ENCODE measurements at regions not wholly inside any gene's neighbourhood (a gene's known extent, or its start where the extent isn't known, plus 50 kb on each side); places are given as distances from the start of the nearest gene placed in this dataset.

GRCh38 chr14:30330033-30330432, 228.9 kb upstream of the G2E3 start:
- Histone ChIP-seq H3K36me3 (ENCODE audit: insufficient read depth, low read length) (no peaks in the 10 kb centered on the region), H3K4me1 (ENCODE audit: insufficient read depth, low read length) (no peaks in the 10 kb centered on the region), H3K9ac (ENCODE audit: low read depth, low read length) (no peak overlapping the region), H3K9me3 (ENCODE audit: control insufficient read depth, insufficient read depth, low read length) (no peaks in the 10 kb centered on the region)

- Histone ChIP-seq H3K4me1 (ENCODE audit: insufficient read depth, low read length) (no peaks in the 10 kb centered on the region), H3K9ac (ENCODE audit: low read depth, low read length) (no peak overlapping the region), H3K36me3 (ENCODE audit: insufficient read depth, low read length) (no peaks in the 10 kb centered on the region), H3K9me3 (ENCODE audit: control insufficient read depth, insufficient read depth, low read length) (no peaks in the 10 kb centered on the region)
Measured at GRCh38 chr14:30330445-30330844, 228.5 kb upstream of the G2E3 start.

GRCh38 chr14:30331030-30331429, 227.9 kb upstream of the G2E3 start:
- H3K9me3 ChIP-seq (ENCODE audit: control insufficient read depth, insufficient read depth, low read length): no peaks in the 10 kb centered on the region
- no peaks in the 10 kb centered on the region for H3K4me1 ChIP-seq (ENCODE audit: insufficient read depth, low read length)
- no peak overlapping the region for H3K9ac ChIP-seq (ENCODE audit: low read depth, low read length)

DNA sequence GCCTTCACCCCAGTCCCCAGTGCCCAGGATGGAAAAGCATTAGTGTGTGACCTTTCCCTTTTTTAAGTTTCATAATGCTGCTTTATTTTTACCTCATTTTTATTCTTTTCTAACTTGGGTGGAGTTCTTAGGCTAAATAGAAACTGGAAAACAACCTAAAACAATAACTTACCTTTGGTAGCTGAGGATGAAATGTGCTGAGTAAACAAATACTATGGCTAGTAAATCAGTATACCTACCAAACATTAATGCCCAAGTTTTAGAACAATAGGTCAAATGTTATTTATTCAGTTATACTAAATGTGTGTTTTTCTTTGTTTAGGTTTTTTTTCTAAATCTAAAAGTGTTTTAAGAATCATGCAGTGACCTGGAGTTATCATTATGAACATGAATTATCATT, 226.6 kb upstream of the G2E3 start:
- Histone ChIP-seq H3K9me3 (ENCODE audit: control insufficient read depth, insufficient read depth, low read length) (no peaks in the 10 kb centered on the region), H3K4me1 (ENCODE audit: insufficient read depth, low read length) (no peaks in the 10 kb centered on the region), H3K36me3 (ENCODE audit: insufficient read depth, low read length) (no peaks in the 10 kb centered on the region), H3K9ac (ENCODE audit: low read depth, low read length) (no peak overlapping the region)

More at GRCh38 chr14:30331030-30331429, 227.9 kb upstream of the G2E3 start:
- H3K36me3 ChIP-seq (ENCODE audit: insufficient read depth, low read length): no peaks in the 10 kb centered on the region

GRCh38 chr14:30333934-30334333, 225.0 kb upstream of the G2E3 start:
- Histone ChIP-seq H3K9ac (ENCODE audit: low read depth, low read length) (no peak overlapping the region), H3K4me1 (ENCODE audit: insufficient read depth, low read length) (no peaks in the 10 kb centered on the region), H3K36me3 (ENCODE audit: insufficient read depth, low read length) (no peaks in the 10 kb centered on the region), H3K9me3 (ENCODE audit: control insufficient read depth, insufficient read depth, low read length) (no peaks in the 10 kb centered on the region)

DNA sequence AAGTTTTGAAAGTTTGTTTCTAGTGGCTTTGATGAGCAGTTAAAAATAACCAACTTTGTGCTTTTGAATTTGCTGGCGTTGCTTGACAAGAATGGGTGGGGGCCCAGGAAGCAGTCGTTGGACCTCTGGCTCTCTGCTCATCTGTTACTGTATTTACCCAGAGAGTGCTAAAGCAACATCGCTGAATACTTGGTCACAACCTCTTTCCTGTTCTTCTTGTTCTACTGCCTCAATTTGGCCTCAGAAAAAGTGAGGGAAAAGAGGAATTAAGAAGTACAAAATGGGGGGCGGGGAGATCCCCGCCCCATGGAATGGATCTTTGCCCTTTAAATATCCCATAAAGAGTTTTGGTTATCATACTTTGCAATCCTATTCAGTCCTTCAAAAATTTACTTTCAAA, 221.5 kb upstream of the G2E3 start:
- Histone ChIP-seq H3K9me3 (ENCODE audit: control insufficient read depth, insufficient read depth, low read length) (no peaks in the 10 kb centered on the region), H3K9ac (ENCODE audit: low read depth, low read length) (no peak overlapping the region), H3K36me3 (ENCODE audit: insufficient read depth, low read length) (no peaks in the 10 kb centered on the region), H3K4me1 (ENCODE audit: insufficient read depth, low read length) (no peaks in the 10 kb centered on the region)

- Histone ChIP-seq H3K4me1 (ENCODE audit: insufficient read depth, low read length) (no peaks in the 10 kb centered on the region), H3K9me3 (ENCODE audit: control insufficient read depth, insufficient read depth, low read length) (no peaks in the 10 kb centered on the region), H3K36me3 (ENCODE audit: insufficient read depth, low read length) (no peaks in the 10 kb centered on the region), H3K9ac (ENCODE audit: low read depth, low read length) (no peak overlapping the region)
Measured at GRCh38 chr14:30339311-30339901, 219.6 kb upstream of the G2E3 start.

GRCh38 chr14:30340495-30340894, 218.5 kb upstream of the G2E3 start:
- Histone ChIP-seq H3K9me3 (ENCODE audit: control insufficient read depth, insufficient read depth, low read length) (no peaks in the 10 kb centered on the region), H3K9ac (ENCODE audit: low read depth, low read length) (no peak overlapping the region), H3K4me1 (ENCODE audit: insufficient read depth, low read length) (no peaks in the 10 kb centered on the region), H3K36me3 (ENCODE audit: insufficient read depth, low read length) (no peaks in the 10 kb centered on the region)

DNA sequence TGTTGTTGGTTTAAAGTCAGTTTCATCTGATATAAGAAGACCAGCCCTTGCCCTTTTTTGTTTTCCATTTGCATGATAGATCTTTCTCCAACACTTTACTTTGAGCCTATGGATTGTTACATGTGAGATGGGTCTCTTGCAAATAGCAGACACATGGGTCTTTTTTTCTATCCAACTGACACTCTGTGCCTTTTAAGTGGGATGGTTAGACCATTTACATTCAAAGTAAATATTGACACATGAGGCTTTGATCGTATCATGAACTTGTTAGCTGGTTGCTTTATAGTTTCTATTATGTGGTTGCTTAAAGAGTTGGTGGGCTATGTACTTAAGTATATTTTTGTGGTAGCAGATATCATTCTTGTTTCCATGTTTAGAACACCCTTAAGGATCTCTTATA, 213.4 kb upstream of the G2E3 start:
- Histone ChIP-seq H3K36me3 (ENCODE audit: insufficient read depth, low read length) (no peaks in the 10 kb centered on the region), H3K4me1 (ENCODE audit: insufficient read depth, low read length) (peaks cover 2% of the 10 kb centered on the region; the same call in 1 of the 2 replicates), H3K9me3 (ENCODE audit: control insufficient read depth, insufficient read depth, low read length) (no peaks in the 10 kb centered on the region), H3K9ac (ENCODE audit: low read depth, low read length) (no peak overlapping the region)

- Histone ChIP-seq H3K36me3 (ENCODE audit: insufficient read depth, low read length) (no peaks in the 10 kb centered on the region), H3K9ac (ENCODE audit: low read depth, low read length) (no peak overlapping the region), H3K4me1 (ENCODE audit: insufficient read depth, low read length) (peaks cover 4% of the 10 kb centered on the region; the same call in 1 of the 2 replicates), H3K9me3 (ENCODE audit: control insufficient read depth, insufficient read depth, low read length) (no peaks in the 10 kb centered on the region)
Measured at GRCh38 chr14:30348445-30348844, 210.5 kb upstream of the G2E3 start.

DNA sequence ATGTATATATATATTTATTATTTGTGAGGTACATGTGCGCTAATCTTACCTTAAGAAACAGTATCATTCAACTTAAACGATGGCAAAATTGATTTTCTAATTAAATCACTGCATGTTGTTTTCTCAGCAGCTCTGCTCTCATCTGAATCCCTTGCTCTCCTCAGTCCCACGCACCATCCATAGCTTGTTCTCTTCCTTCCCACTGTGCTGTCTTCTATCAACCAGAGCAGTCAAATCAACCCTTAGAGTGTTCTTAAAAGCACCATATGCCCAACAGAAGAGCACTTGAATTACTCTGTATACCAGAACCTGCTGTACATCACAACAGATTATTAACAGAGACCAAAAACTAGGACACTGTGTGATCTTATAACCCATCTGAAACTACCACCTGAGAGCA, 209.4 kb upstream of the G2E3 start:
- no peak overlapping the region for H3K9ac ChIP-seq (ENCODE audit: low read depth, low read length)
- no peaks in the 10 kb centered on the region for H3K36me3 ChIP-seq (ENCODE audit: insufficient read depth, low read length)
- no peaks in the 10 kb centered on the region for H3K9me3 ChIP-seq (ENCODE audit: control insufficient read depth, insufficient read depth, low read length)
- H3K4me1 ChIP-seq (ENCODE audit: insufficient read depth, low read length): peaks cover 4% of the 10 kb centered on the region; the same call in 1 of the 2 replicates

DNA sequence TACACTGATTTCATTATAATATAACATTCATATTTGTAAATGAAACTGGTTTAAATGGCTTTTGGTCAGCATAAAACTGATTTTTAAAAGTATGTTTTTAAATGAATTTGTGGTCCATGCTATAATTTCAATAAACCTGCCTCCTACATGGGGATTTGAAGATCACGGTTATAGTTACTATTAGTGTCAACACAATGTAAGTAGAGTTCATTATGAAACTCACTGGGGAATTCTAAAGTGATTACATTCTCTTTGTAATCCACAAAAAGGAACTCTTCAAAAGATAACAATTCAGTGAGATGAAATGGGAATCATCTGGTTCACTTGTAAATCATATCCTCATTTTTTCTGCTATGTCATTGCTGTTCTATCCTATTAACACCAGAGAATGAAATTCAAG, 204.5 kb upstream of the G2E3 start:
- no peaks in the 10 kb centered on the region for H3K9me3 ChIP-seq (ENCODE audit: control insufficient read depth, insufficient read depth, low read length)
- peaks cover 4% of the 10 kb centered on the region; the same call in 1 of the 2 replicates for H3K4me1 ChIP-seq (ENCODE audit: insufficient read depth, low read length)
- no peaks in the 10 kb centered on the region for H3K36me3 ChIP-seq (ENCODE audit: insufficient read depth, low read length)
- no peak overlapping the region for H3K9ac ChIP-seq (ENCODE audit: low read depth, low read length)

GRCh38 chr14:30355431-30355913, 203.5 kb upstream of the G2E3 start:
- H3K4me1 ChIP-seq (ENCODE audit: insufficient read depth, low read length): peaks cover 2% of the 10 kb centered on the region; the same call in 1 of the 2 replicates
- H3K36me3 ChIP-seq (ENCODE audit: insufficient read depth, low read length): no peaks in the 10 kb centered on the region
- H3K9me3 ChIP-seq (ENCODE audit: control insufficient read depth, insufficient read depth, low read length): no peaks in the 10 kb centered on the region
- no peak overlapping the region for H3K9ac ChIP-seq (ENCODE audit: low read depth, low read length)

- no peaks in the 10 kb centered on the region; the same call in 1 of the 2 replicates for H3K4me1 ChIP-seq (ENCODE audit: insufficient read depth, low read length)
- H3K9ac ChIP-seq (ENCODE audit: low read depth, low read length): no peak overlapping the region
- no peaks in the 10 kb centered on the region for H3K36me3 ChIP-seq (ENCODE audit: insufficient read depth, low read length)
- no peaks in the 10 kb centered on the region for H3K9me3 ChIP-seq (ENCODE audit: control insufficient read depth, insufficient read depth, low read length)
Measured at GRCh38 chr14:30356438-30357202, 202.3 kb upstream of the G2E3 start.

GRCh38 chr14:30357791-30358190, 201.2 kb upstream of the G2E3 start:
- Histone ChIP-seq H3K9ac (ENCODE audit: low read depth, low read length) (no peak overlapping the region), H3K9me3 (ENCODE audit: control insufficient read depth, insufficient read depth, low read length) (no peaks in the 10 kb centered on the region), H3K36me3 (ENCODE audit: insufficient read depth, low read length) (no peaks in the 10 kb centered on the region), H3K4me1 (ENCODE audit: insufficient read depth, low read length) (no peaks in the 10 kb centered on the region; the same call in 1 of the 2 replicates)
